PC-3 (cell line): ENCODE measurements at regions not wholly inside any gene's neighbourhood (a gene's known extent, or its start where the extent isn't known, plus 50 kb on each side); places are given as distances from the start of the nearest gene placed in this dataset.

ENCODE experiments used
- ATAC-seq: fragments of 200-7000 bp; cut with Tn5 transposase; 2 replicates; pipeline ENCODE4 v1.9.1; 2020; ENCODE audit warnings: mild to moderate bottlenecking, moderate library complexity
- BruUV-seq: library from RNA; stranded (reverse); fragments of 400-500 nt; replicated peaks from 2 replicates; lab custom pipeline; 2021; lab: Mats Ljungman, UMichigan
- CTCF ChIA-PET: fragments of 300-600 bp; sonication (Branson Sonifier 250); formaldehyde crosslinking; loops from one replicate; lab custom pipeline; 2022; ENCODE audit warnings: antibody characterized with exemption; lab: Charles Lee
- POLR2A ChIA-PET: fragments of 300-600 bp; sonication (Branson Sonifier 250); formaldehyde crosslinking; loops from one replicate; lab custom pipeline; 2022; ENCODE audit warnings: antibody characterized with exemption; ENCODE audit not compliant: unreplicated experiment; lab: Charles Lee
- DNase-seq: peaks from one replicate; pipeline ENCODE4 v3.0.0-alpha.2; 2015
- H2AFZ ChIP-seq: fragments of 300-600 bp; sonication (generic); 2 replicates; pipeline ENCODE4 v1.6.0; 2016; ENCODE audit warnings: antibody characterized with exemption, low read length
- H3F3A ChIP-seq: fragments of 300-600 bp; sonication (generic); one replicate; pipeline ENCODE4 v1.6.0; 2017; ENCODE audit warnings: antibody characterized with exemption, low read length, control low read depth, mild to moderate bottlenecking; ENCODE audit not compliant: unreplicated experiment
- H3K27ac ChIP-seq: fragments of 300-600 bp; sonication (generic); 2 replicates; pipeline ENCODE4 v1.5.1; 2016; ENCODE audit warnings: mild to moderate bottlenecking, low read length
- H3K27me3 ChIP-seq: fragments of 300-600 bp; sonication (generic); 2 replicates; pipeline ENCODE4 v1.6.1; 2016; ENCODE audit warnings: low read length, mixed read lengths
- H3K36me3 ChIP-seq: fragments of 300-600 bp; sonication (generic); 2 replicates; pipeline ENCODE4 v1.6.1; 2016; ENCODE audit warnings: low read depth, mixed run types, low read length, mixed read lengths
- H3K4me1 ChIP-seq: fragments of 300-600 bp; sonication (generic); 2 replicates; pipeline ENCODE4 v1.5.1; 2016; ENCODE audit warnings: low read length; ENCODE audit not compliant: insufficient read depth
- H3K4me2 ChIP-seq: fragments of 300-600 bp; sonication (generic); 2 replicates; pipeline ENCODE4 v1.6.0; 2016; ENCODE audit warnings: low read length
- H3K4me3 ChIP-seq: fragments of 300-600 bp; sonication (generic); 2 replicates; pipeline ENCODE4 v1.5.1; 2016; ENCODE audit warnings: mild to moderate bottlenecking, low read length, mixed read lengths
- H3K79me2 ChIP-seq: fragments of 300-600 bp; sonication (generic); 2 replicates; pipeline ENCODE4 v1.6.1; 2017; ENCODE audit warnings: low read length, mixed read lengths
- H3K9ac ChIP-seq: fragments of 300-600 bp; sonication (generic); 2 replicates; pipeline ENCODE4 v1.6.0; 2016; ENCODE audit warnings: mild to moderate bottlenecking, low read length
- H3K9me2 ChIP-seq: fragments of 300-600 bp; sonication (generic); replicated peaks from 2 replicates; pipeline ENCODE4 v1.6.1; 2016; ENCODE audit warnings: mixed run types, low read length, mixed read lengths
- H3K9me3 ChIP-seq: fragments of 300-600 bp; sonication (generic); 2 replicates; pipeline ENCODE4 v1.6.1; 2016; ENCODE audit warnings: low read length, mixed read lengths
- H4K20me1 ChIP-seq: fragments of 300-600 bp; sonication (generic); 2 replicates; pipeline ENCODE4 v1.6.1; 2016; ENCODE audit warnings: low read length, mixed read lengths
- EZH2 ChIP-seq: fragments of 300-600 bp; sonication (generic); IDR thresholded peaks from one replicate; pipeline ENCODE4 v1.6.1; 2017; ENCODE audit warnings: antibody characterized with exemption, mild to moderate bottlenecking, low read length; ENCODE audit not compliant: unreplicated experiment
- EZH2phosphoT487 ChIP-seq: fragments of 300-600 bp; sonication (generic); IDR thresholded peaks from 2 replicates; pipeline ENCODE4 v1.6.1; 2018; ENCODE audit warnings: mild to moderate bottlenecking, antibody characterized with exemption, low read length, borderline replicate concordance
- intact Hi-C: fragments of 100-400 bp; cut with micrococcal nuclease; formaldehyde crosslinking; loops from 2 replicates; pipeline ENCODE4 v1.9.0; 2023
- TF ChIP-seq, protein P1 (sequence below): fragments of 300-600 bp; sonication (generic); conservative IDR thresholded peaks from 2 replicates; pipeline ENCODE4 v1.5.1; 2017; ENCODE audit warnings: antibody characterized with exemption, low read depth, mild to moderate bottlenecking, low read length

DNA sequence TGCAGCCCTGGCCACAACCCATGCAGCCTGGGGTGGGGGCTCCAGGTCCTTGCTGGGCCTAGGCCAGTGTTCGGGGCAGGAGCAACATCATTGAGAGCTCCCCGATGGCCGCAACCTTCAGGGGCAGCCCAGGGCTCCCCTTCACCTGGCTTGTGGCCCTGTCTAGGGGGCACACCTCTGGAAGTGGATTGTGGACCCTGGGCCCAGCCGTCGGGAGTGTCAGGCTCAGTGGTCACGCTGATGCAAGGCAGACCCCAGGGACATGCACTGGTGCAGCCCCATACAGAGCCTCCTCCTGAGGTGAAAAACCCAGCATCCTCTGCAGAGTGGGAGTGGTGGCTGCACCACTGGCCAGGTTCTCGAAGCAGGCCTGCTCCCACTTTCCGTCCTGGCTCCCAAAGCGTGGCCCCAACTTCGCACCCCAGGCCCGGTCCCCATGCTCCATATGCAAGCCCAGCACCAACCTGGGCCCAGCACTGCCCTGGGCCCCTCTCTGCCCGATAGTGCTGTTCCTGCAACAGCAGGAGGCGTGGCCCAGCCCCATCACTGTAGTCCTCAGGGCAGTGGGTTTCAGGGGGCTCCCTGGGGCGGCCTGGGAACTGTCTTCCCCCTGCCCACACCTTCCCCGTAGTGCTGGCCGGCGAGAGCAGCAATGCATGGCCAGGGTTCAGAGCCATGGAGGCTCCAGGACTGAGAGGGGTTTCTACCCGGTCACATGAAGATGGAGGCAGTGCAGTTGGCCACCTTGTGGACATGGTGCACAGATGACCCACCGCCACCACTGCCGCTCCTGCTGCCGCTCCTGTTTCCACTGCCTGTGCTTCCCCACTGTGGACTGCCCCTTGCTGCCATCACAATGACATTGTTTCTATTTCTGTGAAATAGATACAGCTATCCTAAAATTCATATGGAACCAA, 303.9 kb upstream of the NRG3 start:
- BruUV-seq: no TSS peak
- no peak for ATAC-seq
- Histone ChIP-seq H3K9me2 (no peaks in the 10 kb centered on the region), H3K36me3 (no peaks in the 10 kb centered on the region), H3K79me2 (no peaks in the 10 kb centered on the region), H4K20me1 (no peaks in the 10 kb centered on the region), H2AFZ (no peak overlapping the region), H3F3A (no peaks in the 10 kb centered on the region), H3K27me3 (no peaks in the 10 kb centered on the region), H3K9ac (no peak overlapping the region), H3K4me3 (no peak overlapping the region), H3K9me3 (no peaks in the 10 kb centered on the region), H3K4me2 (no peak overlapping the region), H3K4me1 (no peaks in the 10 kb centered on the region), H3K27ac (no peak overlapping the region)
- POLR2A ChIA-PET: no interaction called here
- CTCF ChIA-PET: no interaction called here
- TF ChIP-seq EZH2phosphoT487: no peak
- intact Hi-C loops: no loop called here
- DNase-seq: no peak

DNA sequence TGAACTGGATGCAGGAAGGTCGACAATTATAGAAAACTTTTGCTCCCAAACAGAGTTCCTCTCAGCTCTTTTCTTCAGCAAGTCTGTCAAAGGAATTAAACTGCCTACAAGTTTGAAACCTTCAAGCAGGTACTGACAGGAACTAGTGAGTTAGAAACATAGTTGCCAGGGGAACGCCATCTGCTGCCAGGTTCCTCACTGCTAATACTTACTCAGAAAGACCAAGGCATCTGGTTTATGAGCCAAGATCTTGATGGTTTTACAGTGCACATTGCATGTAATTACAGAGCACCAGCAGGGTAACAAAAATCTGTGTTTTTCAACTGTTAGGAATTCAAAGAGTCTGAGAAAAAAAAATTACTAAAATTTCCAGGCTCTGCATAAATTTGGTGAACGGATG, 300.0 kb upstream of the NRG3 start:
- Histone ChIP-seq H3K9me3 (no peaks in the 10 kb centered on the region), H3K4me2 (no peak overlapping the region), H4K20me1 (no peaks in the 10 kb centered on the region), H3K4me3 (no peak overlapping the region), H3K79me2 (no peaks in the 10 kb centered on the region), H2AFZ (no peak overlapping the region), H3K9me2 (no peaks in the 10 kb centered on the region), H3K36me3 (no peaks in the 10 kb centered on the region), H3F3A (no peaks in the 10 kb centered on the region), H3K4me1 (no peaks in the 10 kb centered on the region), H3K27ac (no peak overlapping the region), H3K9ac (no peak overlapping the region), H3K27me3 (no peaks in the 10 kb centered on the region)
- BruUV-seq: no TSS peak
- CTCF ChIA-PET: no interaction called here
- POLR2A ChIA-PET: no interaction called here
- no peak for TF ChIP-seq EZH2
- TF ChIP-seq, protein P1, sequence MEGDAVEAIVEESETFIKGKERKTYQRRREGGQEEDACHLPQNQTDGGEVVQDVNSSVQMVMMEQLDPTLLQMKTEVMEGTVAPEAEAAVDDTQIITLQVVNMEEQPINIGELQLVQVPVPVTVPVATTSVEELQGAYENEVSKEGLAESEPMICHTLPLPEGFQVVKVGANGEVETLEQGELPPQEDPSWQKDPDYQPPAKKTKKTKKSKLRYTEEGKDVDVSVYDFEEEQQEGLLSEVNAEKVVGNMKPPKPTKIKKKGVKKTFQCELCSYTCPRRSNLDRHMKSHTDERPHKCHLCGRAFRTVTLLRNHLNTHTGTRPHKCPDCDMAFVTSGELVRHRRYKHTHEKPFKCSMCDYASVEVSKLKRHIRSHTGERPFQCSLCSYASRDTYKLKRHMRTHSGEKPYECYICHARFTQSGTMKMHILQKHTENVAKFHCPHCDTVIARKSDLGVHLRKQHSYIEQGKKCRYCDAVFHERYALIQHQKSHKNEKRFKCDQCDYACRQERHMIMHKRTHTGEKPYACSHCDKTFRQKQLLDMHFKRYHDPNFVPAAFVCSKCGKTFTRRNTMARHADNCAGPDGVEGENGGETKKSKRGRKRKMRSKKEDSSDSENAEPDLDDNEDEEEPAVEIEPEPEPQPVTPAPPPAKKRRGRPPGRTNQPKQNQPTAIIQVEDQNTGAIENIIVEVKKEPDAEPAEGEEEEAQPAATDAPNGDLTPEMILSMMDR: no peak
- TF ChIP-seq EZH2phosphoT487: no peak
- DNase-seq (no peak), ATAC-seq (no peak)
- intact Hi-C loops: no loop called here

DNA sequence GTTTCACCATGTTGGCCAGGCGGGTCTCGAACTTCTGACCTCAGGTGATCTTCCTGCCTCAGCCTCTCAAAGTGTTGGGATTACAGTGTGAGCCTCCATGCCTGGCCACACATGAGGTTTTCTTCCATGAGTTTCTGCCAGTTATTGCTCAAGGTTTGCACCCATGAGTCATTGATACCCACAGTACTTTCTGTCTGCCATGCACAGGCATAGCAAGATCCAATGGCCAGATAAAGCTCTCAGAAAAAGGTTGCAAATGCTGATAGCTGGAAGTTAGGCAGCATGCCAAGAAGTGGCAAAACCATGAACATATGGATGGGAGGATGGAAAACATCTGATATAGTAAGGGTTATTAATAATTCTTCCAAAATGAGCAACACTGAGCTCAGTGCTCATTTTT, 298.7 kb upstream of the NRG3 start:
- no peak overlapping the region for H3K4me2 ChIP-seq
- H3K4me3 ChIP-seq: no peak overlapping the region
- no TSS peak for BruUV-seq
- no peak overlapping the region for H2AFZ ChIP-seq
- ATAC-seq (no peak), DNase-seq (no peak)
- H3K27ac ChIP-seq: no peak overlapping the region
- intact Hi-C loops: no loop called here
- H3K27me3 ChIP-seq: no peaks in the 10 kb centered on the region
- TF ChIP-seq, protein P1: no peak
- TF ChIP-seq EZH2 (no peak), EZH2phosphoT487 (no peak)
- no peak overlapping the region for H3K9ac ChIP-seq
- no peaks in the 10 kb centered on the region for H3K79me2 ChIP-seq
- no peaks in the 10 kb centered on the region for H3K36me3 ChIP-seq
- no peaks in the 10 kb centered on the region for H3K9me3 ChIP-seq
- no peaks in the 10 kb centered on the region for H3F3A ChIP-seq
- H3K4me1 ChIP-seq: no peaks in the 10 kb centered on the region
- ChIA-PET CTCF (no interaction called here), POLR2A (no interaction called here)
- H4K20me1 ChIP-seq: no peaks in the 10 kb centered on the region
- no peaks in the 10 kb centered on the region for H3K9me2 ChIP-seq
